Retinal pigment epithelial cell (primary cell): ENCODE measurements at regions not wholly inside any gene's neighbourhood (a gene's known extent, or its start where the extent isn't known, plus 50 kb on each side); places are given as distances from the start of the nearest gene placed in this dataset.
"Not testable (repeated sequence)": the region's sequence is repeated elsewhere in the genome, so short reads cannot be mapped to it uniquely, and the experiment has no call there.

Experiments used
- DNase-seq: peaks from one replicate; pipeline ENCODE4 v3.0.0-alpha.2; 2010; ENCODE audit warnings: low read depth
- H3K4me3 ChIP-seq: 2 replicates; pipeline ENCODE4 v1.5.1; 2011; ENCODE audit warnings: mild to moderate bottlenecking, low read length, control low read depth, moderate library complexity
- CTCF ChIP-seq: conservative IDR thresholded peaks from 2 replicates; pipeline ENCODE4 v1.5.1; 2011; ENCODE audit warnings: low read depth, low read length, control low read depth, inconsistent platforms

GRCh38 chr16:16552819-16553340, 173.9 kb downstream of the NPIPA7 start:
- not testable (repeated sequence) for H3K4me3 ChIP-seq, DNase-seq

- not testable (repeated sequence) for DNase-seq, H3K4me3 ChIP-seq
Measured at GRCh38 chr16:16559179-16559740, 180.3 kb downstream of the NPIPA7 start.

- H3K4me3 ChIP-seq, result not testable (repeated sequence)
Measured at GRCh38 chr16:16561532-16561931, 182.6 kb downstream of the NPIPA7 start.

GRCh38 chr16:16563962-16564361, 185.0 kb downstream of the NPIPA7 start:
- DNase-seq, H3K4me3 ChIP-seq: not testable (repeated sequence)

More at GRCh38 chr16:16561532-16561931, 182.6 kb downstream of the NPIPA7 start:
- DNase-seq, result not testable (repeated sequence)

GRCh38 chr16:16565326-16565725, 186.4 kb downstream of the NPIPA7 start:
- H3K4me3 ChIP-seq, DNase-seq: not testable (repeated sequence)

GRCh38 chr16:16570055-16570454, 191.1 kb downstream of the NPIPA7 start:
- not testable (repeated sequence) for DNase-seq, H3K4me3 ChIP-seq

GRCh38 chr16:16570874-16571273, 191.9 kb downstream of the NPIPA7 start:
- not testable (repeated sequence) for DNase-seq, H3K4me3 ChIP-seq

GRCh38 chr16:16572130-16572774, 193.3 kb downstream of the NPIPA7 start:
- DNase-seq, H3K4me3 ChIP-seq: not testable (repeated sequence)

- not testable (repeated sequence) for H3K4me3 ChIP-seq, DNase-seq
Measured at GRCh38 chr16:16577062-16577461, 198.1 kb downstream of the NPIPA7 start.

- no peak for TF ChIP-seq CTCF
- H3K4me3 ChIP-seq, result no peak overlapping the region
- DNase-seq, result no peak
Measured at GRCh38 chr16:16578701-16579100, 199.8 kb downstream of the NPIPA7 start.

GRCh38 chr16:16582916-16583315, 204.0 kb downstream of the NPIPA7 start:
- not testable (repeated sequence) for H3K4me3 ChIP-seq, DNase-seq

- DNase-seq, result not testable (repeated sequence)
Measured at GRCh38 chr16:16586073-16586651, 207.2 kb downstream of the NPIPA7 start.

GRCh38 chr16:16586969-16587368, 208.0 kb downstream of the NPIPA7 start:
- not testable (repeated sequence) for H3K4me3 ChIP-seq, DNase-seq

More at GRCh38 chr16:16586073-16586651, 207.2 kb downstream of the NPIPA7 start:
- not testable (repeated sequence) for H3K4me3 ChIP-seq

- not testable (repeated sequence) for DNase-seq
Measured at GRCh38 chr16:16588436-16588835, 209.5 kb downstream of the NPIPA7 start.

GRCh38 chr16:16590654-16591318, 211.8 kb downstream of the NPIPA7 start:
- not testable (repeated sequence) for DNase-seq, H3K4me3 ChIP-seq

More at GRCh38 chr16:16588436-16588835, 209.5 kb downstream of the NPIPA7 start:
- H3K4me3 ChIP-seq, result not testable (repeated sequence)
